ENCODE measurements at regions not wholly inside any gene's neighbourhood (a gene's known extent, or its start where the extent isn't known, plus 50 kb on each side); places are given as distances from the start of the nearest gene placed in this dataset.

DNA sequence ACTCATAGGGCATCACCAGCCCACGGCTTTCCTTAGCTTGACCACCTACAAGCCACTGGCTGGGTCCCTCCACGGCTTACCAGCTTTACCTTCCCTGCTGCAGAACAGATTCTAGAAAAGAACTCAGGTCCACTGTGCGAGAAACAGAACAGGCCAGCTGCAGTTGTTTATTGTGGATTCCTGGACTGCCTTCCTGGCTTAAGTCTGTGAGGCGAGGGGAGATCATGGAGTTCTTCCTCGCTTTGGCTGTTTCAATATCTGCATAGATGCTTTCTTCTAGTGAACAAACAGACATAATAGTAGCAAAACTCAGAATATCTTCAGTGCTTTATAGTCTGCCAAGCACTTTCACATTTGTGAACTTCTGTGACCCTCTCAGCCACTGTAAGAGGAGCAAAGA lies 162.9 kb upstream of the HABP2 start:
- TF ChIP-seq CTCF (conservative IDR thresholded peaks at IDR 0.05 in 1 of 2, IDR thresholded peaks at IDR 0.05 in 1 of 2; ENCODE audit: low read depth in 1 of 2, low read length in 2 of 2): no peak
- TF ChIP-seq EZH2 (IDR thresholded peaks at IDR 0.05; ENCODE audit: low read length, missing control alignments): no peak

All from fibroblast of lung (primary cell).